HG03558 (cell line): ENCODE measurements at regions not wholly inside any gene's neighbourhood (a gene's known extent, or its start where the extent isn't known, plus 50 kb on each side); places are given as distances from the start of the nearest gene placed in this dataset.
"Not testable (repeated sequence)": the region's sequence is repeated elsewhere in the genome, so short reads cannot be mapped to it uniquely, and the experiment has no call there.

ENCODE experiments used
- ATAC-seq: cut with Tn5 transposase; IDR thresholded peaks from one replicate; pipeline ENCODE4 v1.9.1; 2021; ENCODE audit warnings: moderate number of reproducible peaks; ENCODE audit not compliant: unreplicated experiment; ENCODE audit errors: extremely low read depth

DNA sequence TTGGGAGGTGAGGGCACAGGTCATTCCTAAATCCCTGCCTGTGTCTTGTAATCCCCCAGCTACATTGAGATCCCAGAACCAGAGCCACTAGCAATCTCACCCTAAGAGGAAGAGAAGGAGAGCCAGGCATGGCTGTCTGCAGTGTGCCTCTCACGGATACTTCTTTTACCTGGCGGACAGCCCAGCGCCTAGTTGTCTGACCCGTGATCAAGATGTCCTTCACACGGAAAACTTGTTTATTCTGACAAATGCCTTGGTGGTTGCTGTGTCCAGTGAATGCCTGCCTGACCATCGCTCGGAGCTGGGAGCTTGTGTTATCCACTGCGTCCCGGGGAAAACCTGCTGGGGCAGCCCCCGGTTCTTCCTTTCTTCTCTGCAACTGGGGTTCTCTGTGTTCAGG lies 140.5 kb upstream of the WSCD1 start:
- ATAC-seq = no peak

DNA sequence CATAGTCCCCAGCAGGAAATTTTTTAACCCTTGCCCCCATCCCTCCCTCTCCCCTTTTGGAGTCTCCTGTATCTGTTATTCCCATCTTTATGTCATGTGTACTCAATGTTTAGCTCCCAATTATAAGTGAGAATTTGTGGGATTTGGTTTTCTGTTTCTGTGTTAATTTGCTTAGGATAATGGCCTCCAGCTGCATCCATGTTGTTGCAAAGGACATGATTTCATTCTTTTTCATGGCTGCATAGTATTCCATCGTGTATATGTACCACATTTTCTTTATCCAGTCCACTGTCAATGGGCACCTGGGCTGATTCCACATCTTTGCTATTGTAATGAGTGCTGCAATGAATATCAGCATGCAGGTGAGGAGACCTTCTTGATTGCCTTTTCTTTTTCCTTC lies 139.6 kb upstream of the WSCD1 start:
- ATAC-seq = not testable (repeated sequence)

DNA sequence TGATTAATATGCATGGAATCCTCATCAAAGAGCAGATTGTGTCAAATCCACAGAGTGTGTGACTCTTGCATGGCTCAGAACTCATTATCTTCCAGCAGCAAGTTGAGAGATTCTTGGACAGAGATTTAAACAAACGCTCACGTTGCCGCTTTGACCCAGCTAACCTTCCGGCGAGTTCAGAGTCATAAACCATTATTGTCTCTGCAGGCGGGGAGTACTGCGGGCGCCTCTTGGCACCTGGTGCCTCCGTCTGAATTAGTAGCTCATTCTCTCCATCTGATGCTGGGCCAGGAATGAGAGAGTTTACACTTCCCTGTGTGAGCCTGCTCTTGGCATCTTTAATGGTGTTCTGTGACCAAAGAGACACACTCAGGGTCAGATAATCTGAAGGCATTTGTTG lies 138.6 kb upstream of the WSCD1 start:
- ATAC-seq = no peak

DNA sequence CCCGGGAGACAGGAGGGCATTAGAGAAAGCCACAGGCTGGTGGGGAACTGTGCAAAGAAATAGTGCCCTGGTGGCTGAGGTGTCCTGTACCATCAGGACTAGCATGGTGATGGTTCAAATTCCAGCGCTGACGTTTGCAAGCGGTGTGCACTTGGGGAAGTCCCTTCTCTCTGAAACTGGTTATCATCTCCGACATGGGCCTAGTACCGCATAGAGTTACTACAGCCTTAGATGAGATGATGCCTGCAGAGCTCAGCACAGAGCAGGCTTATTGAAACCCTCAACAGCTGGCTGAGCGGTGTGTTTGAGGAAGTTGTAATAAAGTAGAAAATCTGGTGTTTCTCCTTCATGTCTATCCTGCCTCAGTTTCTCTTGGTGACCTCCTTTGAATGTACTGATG lies 136.7 kb upstream of the WSCD1 start:
- ATAC-seq = no peak

DNA sequence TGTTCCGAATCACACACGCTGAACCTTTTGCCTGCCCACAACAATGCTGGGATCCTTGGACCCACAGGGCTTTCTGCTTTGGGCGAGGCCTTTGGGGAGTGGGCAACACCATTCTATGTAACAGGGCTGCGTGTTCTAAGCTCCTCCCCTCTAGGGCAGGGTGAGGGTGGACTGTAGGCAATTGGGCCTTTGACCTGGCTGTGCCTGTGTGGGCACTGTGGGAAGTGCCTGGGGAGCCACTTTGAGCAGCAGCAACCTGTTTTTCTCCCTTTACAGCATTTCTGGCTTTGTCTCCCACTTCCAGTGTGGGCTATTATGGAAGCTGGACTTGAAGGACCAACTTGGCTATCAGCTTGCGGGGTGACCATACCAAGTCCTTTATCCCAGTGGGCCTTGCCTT lies 128.9 kb upstream of the WSCD1 start:
- ATAC-seq = no peak

DNA sequence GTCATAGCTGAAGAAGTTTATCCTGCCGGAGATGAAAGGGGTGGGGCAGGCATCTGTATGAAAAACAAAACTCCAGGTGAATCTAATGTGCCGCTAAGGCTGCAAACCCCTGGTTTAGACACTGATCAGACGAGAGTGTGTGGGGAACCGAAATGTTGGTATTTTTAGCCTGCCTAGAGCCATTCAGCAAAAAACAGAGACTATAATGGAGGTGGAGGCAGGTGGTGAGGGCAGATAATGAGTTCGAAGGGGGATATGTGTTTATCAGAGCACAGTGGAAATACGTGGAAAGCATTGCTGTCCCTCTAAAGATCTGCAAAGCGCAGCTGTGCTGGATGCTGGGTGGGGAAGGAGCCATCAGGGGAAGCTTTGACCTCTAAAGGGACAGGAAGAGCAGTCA lies 127.5 kb upstream of the WSCD1 start:
- no peak for ATAC-seq

DNA sequence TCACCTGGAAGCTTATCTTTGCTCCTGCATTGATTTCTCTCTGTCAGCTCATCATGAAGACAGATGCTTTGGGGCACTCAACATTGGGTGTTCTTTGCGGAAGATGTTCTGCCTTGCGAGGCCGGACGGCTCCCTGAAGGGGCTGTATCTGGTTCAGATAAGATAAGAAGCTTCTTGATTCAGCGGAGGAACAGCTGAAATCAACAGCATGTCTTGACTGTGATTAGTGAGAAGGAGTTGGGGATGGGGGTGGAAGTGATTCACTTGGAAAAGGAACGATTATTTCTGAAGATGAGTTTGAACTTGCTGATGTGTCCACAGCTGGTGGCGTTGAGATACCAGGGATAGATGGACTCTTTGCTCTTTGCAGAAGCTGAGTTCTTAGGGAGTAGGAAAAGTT lies 126.9 kb upstream of the WSCD1 start:
- no peak for ATAC-seq

DNA sequence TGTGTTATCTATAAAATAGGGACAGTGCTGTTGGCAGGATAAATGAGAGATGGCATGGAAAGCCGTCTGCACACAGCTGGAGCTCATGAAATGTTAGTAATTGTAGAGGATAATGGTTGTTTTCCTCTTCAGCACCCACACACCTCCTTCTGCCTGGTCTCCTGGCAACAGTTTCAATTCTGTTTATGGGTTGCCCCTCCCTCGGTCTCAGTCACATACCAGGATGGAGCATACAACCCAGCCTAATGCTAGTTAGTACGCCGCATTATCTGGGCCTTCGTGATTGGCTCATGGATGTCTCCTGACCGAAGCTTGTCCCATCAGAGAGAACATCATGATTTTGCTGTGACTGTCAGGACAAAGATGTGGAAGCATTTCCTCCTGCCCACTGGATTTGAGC lies 126.2 kb upstream of the WSCD1 start:
- ATAC-seq = no peak

DNA sequence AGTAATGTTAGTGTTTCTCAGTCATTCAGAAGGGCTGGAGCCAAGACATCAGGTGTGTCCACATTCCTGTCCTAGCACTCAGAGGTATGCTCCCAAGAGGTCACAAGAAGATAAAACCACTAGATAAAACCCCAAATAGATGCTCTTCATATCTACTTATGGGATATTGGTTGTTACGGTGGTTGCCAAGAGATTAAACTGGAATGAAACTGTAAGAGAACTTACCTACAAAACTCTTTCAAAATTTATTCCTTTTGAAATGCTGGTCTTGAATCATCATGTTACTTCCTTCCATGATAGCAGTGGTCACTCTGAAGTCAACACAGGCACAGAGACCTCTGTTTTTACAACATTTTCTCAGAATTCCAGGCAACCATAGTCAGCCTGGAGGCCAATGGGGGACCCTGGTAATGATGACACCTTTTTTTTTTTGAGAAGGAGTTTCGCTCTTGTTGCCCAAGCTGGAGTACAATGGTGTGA lies 122.4 kb upstream of the WSCD1 start:
- no peak for ATAC-seq

DNA sequence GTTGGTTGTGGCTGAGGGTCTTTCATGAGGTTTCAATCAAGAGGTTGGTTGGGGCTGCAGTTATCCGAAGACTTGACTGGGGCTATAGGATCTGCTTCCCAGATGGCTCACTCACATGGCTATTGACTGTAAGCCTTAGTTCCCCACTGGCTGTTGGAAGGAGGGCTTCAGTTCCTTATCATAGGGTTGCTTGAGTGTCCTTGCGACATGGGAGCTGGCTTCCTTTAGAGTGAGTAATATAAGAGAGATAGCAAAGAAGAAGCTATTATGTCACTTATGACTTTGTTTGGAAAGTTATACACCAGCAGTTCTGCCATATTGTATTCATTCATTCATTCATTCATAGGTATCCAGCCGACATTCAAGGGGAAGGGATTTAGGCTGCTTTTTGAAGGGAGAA lies 121.4 kb upstream of the WSCD1 start:
- no peak for ATAC-seq

DNA sequence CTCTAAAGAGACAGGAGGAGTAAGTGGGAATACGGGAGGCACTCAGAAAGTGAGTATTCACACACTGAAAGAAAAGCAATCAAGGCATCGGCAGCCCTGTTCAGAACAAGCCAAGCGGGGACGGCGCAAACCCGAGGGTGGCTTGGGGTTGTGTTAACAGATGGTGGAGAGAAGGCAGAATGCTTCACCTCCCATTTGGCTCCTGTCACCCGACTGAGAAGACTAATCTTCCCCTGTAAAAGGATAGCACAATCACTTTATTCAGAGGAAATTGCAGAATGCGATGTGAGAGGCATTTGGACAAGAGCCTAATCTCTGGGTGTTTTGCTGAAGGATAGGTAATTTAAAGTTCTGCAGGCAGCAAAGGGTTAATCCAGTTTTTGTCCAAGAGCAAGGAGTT lies 119.3 kb upstream of the WSCD1 start:
- no peak for ATAC-seq

DNA sequence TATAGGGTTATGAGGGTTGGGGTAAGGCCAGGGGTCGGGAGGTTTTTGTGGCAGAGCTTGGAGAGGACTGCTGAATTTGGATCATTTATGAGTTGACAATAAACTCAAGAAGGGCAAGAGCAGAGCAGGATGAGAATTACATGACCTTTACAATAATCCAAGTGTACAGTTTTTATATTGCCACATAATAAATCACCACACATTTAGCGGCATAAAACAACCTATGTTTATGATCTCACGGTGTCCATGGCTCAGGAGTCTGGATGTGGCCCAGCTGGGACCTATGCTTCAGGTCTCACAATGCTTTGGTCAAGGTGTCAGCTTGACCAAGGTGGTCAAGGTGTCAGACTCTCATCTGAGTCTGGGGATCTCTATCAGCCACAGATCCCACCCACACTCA lies 118.3 kb upstream of the WSCD1 start:
- no peak for ATAC-seq

DNA sequence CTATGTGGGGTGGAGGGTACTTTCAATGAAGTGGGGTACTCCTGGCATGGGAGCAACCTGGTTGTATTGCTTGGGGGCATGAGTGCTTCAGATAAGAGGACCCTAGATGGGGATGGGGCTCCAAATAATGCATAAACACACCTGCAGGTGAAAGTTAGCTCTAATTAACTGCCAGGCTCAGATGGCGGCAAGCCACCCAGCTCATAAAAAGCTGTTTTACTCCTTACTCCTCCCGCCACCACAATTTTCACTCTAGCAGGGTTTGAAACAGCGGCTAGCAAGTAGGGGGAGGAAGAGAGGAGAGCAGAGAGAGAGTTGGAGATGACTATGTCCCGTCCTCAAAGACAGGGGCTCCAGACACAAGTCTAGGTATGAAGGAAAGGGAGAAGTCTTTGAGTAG lies 117.7 kb upstream of the WSCD1 start:
- no peak for ATAC-seq

DNA sequence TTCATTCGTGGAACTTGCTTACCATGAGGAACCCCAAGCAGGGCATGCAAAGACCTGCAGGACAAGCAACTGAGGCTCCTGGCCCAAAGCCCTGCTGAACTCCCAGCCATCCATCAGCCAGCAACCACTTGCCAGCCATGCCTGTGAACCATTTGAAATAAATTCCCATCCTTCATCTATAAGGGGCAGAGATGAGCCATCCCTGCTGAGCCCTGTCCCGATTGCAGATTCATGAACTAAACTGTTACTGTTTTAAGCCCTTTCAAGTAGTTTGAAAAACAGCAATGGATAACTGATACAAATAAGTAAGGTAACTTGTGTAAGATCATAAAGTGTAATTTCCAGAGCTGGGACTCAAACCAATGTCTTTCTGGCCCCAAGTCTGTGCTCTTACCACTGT lies 114.4 kb upstream of the WSCD1 start:
- no peak for ATAC-seq

DNA sequence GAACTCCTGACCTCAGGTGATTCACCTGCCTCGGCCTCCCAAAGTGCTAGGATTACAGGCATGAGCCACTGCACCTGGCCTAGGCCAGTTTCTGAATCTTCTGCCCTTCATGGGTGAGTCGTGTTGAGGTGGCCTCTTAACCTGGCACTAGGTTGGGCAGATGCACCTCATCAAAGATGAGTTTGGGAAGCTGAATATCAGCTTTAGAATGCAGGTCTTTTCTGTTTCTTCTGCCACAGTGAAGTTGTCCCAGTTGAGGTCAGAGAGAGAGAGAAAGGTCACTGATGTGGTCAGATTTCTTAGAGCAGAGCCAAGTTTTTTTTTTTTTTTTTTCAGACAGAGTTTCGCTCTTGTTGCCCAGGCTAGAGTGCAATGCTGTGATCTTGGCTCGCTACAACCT lies 111.3 kb upstream of the WSCD1 start:
- ATAC-seq = no peak

DNA sequence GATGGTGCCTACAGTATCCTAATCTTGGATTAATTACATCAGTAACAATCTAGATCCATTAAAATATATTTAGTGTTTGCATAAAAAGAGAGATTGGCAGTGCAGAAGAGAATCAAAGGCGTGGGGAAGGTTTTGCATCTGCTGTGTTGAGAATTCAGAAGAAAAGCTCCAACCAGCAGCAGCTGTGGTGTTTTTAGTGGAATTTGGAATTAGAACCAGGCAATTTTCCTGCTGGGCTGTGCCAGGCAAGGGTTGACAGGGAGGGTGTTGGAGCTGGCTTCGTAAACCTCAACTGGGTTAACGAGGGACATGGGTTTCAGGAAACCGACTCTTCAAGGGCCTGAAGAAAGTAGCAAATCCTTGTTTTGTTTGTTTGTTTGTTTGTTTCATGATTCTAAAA lies 107.8 kb upstream of the WSCD1 start:
- ATAC-seq = no peak

DNA sequence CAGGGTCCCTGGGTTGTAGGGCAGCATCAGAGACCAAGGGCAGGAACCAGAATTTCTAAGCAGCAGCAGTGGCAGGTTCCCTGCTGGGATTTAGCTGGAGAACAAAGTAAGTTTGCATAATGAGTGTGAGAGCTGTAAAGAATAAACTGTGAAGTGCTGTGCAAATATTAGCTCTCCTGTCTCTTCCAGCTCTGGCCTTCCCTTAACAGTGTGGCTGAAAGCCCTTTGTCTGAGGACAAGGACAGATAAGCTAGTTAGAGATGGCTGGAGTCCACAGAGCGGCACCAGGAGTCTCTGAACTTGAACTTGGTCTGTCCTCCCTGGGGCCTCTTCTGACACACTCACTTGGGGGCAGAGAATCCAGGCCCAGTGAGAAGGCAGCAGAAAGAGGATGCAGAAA lies 98.2 kb upstream of the WSCD1 start:
- ATAC-seq = no peak

DNA sequence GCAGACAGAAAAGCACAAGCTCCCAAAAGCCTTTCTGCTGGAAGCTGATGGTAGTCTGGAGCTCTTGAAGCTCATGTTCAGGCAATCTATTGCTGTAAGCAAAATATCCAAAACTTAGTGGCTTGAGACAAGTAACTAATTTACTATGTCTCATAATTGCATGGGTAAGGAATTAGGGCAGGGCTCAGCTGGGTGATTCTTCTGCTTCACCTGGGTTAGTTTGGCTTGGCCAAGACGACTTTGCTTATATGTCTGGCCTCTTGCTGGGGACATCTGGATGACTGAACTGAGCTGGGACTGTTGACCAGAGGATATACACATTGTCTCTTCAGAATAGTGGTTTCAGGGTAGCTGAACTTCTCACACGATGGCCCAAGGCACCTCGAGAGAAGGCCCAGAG lies 96.8 kb upstream of the WSCD1 start:
- ATAC-seq = no peak

DNA sequence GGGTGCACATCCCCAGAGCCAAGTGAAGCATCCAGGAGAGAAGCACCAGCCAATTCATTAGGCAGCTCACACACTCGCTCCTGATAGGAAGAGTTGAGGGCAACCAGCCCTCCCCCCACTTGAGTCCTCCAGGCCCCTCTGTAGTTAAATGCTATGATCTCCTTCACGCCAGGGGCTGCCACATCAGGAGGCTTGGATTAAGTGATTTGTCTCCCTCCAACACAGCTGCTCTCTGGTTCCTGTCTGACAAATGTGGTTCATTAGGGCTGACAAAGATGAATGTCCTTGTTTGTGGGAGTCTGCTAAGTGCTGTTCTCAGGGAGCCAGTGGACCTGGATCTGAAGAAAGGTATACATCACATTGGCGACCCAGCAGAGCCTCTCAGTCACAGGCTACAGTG lies 94.5 kb upstream of the WSCD1 start:
- no peak for ATAC-seq

DNA sequence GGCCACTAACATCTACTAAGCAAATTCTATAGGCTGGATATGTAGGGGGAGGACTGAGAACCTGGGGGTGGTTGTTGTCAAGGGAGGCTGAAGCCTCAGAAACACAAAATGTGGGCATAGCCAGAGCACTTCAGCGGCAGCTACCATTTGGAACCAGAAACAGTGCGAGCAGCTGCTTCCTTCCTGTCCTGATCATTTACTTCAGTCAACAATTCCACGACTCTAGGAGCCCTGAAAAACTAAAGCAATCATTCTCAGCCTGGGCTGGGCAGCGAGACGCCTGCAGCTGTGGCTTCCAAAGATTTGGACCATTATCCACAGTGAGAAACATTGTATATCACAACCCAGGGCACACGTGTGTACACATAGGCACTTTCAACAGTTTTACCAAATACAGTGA lies 93.9 kb upstream of the WSCD1 start:
- no peak for ATAC-seq

DNA sequence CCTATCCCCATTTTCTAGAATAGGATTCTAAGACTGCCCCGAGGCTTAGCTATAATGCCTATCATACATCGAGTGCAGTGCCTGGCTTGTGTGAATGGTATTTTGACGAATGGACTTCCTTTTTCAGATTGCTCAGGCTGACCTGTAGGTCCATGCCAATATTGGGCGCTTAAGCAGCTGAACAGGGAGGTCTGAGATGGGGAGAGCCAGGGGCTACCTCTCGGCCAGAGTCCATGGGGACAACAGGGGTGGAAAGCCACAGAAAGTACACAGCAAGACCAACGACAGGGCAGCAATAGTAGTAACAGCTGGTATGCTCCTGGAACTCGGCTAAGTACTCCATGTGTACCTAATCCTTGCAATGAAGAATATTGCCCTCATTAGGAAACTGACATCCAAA lies 91.7 kb upstream of the WSCD1 start:
- ATAC-seq = no peak

DNA sequence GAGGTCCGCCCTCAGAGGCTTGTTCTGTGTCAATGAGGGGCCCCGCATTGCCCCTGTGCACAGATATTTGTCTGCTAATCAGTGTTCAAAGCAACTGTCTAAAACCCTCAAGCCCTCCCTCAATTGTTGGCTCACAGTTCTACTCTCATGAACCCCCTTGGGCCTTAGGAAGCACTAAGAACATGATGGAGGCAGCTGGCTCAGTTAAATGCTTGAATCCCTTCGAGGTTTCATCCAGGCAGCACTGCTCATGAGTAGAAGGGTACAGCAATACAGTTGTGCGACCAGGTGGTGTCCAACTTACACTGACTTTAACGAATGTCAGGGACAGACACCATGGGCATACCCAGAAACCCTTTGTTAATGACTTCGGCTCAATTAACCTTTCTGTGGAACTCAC lies 89.2 kb upstream of the WSCD1 start:
- no peak for ATAC-seq

DNA sequence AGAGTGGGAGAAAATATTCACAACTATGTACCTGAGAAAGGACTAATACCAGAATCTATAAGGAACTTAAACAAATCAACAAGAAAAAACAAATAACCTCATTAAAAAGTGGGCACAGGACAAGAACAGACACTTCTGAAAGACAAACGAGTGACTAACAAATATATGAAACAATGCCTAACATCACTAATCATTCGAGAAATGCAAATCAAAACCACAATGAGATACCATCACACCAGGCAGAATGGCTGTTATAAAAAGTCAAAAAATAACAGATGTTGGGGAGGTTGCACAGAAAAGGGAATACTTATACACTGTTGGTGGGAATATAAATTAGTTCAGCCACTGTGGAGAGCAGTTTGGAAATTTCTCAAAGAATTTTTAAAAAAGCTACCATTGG lies 83.5 kb upstream of the WSCD1 start:
- ATAC-seq = no peak
